Esophagus muscularis mucosa (tissue), 3 donors: ENCODE measurements at regions not wholly inside any gene's neighbourhood (a gene's known extent, or its start where the extent isn't known, plus 50 kb on each side); places are given as distances from the start of the nearest gene placed in this dataset.

Experiments
- CTCF ChIP-seq, 3 experiments: fragments of 200-600 bp in 2 of 3; fragments of 450-650 bp in 1 of 3; sonication (generic) in 2 of 3; IDR thresholded peaks; one replicate each; pipeline ENCODE4 v1.5.1; 2017 to 2019; ENCODE audit warnings: antibody characterized with exemption in 3 of 3, mild to moderate bottlenecking in 2 of 3, moderate library complexity in 1 of 3
- EP300 ChIP-seq: sonication (generic); formaldehyde crosslinking; IDR thresholded peaks from one replicate; pipeline ENCODE4 v1.6.1; 2017; ENCODE audit warnings: antibody characterized with exemption

DNA sequence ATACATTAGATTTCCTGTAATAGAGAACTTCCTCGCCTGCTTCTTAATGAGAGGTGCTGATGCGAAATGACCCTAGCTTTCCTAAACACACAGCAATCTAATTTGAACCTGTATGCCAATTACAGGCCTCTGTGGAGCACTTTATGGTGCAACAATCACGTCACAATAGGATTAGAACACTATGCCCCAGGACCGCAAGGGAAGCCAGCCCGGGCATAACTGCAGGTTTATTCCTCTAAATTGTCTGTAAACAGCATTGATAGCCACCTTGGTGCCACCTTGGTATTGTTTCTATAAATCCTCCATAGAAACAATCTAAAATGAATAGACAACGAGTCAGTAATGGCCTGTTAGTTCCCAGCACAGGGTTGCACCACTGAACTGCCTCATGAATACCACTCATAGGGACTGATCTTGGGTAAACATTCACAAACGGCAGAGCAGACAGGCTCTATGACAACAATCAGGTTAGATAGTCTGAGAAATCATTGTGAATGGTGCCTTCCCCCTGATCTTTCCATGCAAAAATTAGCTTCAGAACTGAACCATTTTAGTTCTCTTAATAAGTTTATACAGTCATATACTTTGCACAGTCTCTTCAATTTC lies 182.5 kb upstream of the OBI1 start:
- TF ChIP-seq CTCF (IDR thresholded peaks at IDR 0.05): no peak
- TF ChIP-seq EP300: no peak
